Mucosa of descending colon (tissue), 3 donors: ENCODE measurements at regions not wholly inside any gene's neighbourhood (a gene's known extent, or its start where the extent isn't known, plus 50 kb on each side); places are given as distances from the start of the nearest gene placed in this dataset.

Source experiments
- ATAC-seq: fragments of 200-7000 bp; cut with Tn5 transposase; one replicate; pipeline ENCODE4 v1.9.1; 2020; ENCODE audit warnings: mild to moderate bottlenecking, moderate library complexity
- DNase-seq, 3 donors: peaks; one replicate each; pipeline ENCODE4 v3.0.0-alpha.2; 2020
- H3K36me3 ChIP-seq: fragments of 200-600 bp; one replicate; pipeline ENCODE4 v1.8.0; 2021; ENCODE audit warnings: low read depth, mild to moderate bottlenecking
- H3K4me1 ChIP-seq: fragments of 200-600 bp; one replicate; pipeline ENCODE4 v1.8.0; 2021; ENCODE audit warnings: low read depth, mild to moderate bottlenecking
- H3K4me3 ChIP-seq: fragments of 200-600 bp; one replicate; pipeline ENCODE4 v1.8.0; 2021; ENCODE audit warnings: mild to moderate bottlenecking
- H3K9me3 ChIP-seq: fragments of 200-600 bp; one replicate; pipeline ENCODE4 v1.8.0; 2021; ENCODE audit warnings: mild to moderate bottlenecking
- intact Hi-C, 2 donors: fragments of 100-400 bp; cut with DNase I in 1 of 2; cut with micrococcal nuclease in 1 of 2; formaldehyde crosslinking; loops; one replicate each; pipeline versions ENCODE4 v1.11.0 to v1.11.1; 2022; cut with DNase I, micrococcal nuclease
- TF ChIP-seq, protein P1 (sequence below): fragments of 200-600 bp; IDR thresholded peaks from one replicate; pipeline ENCODE4 v1.8.0; 2022; ENCODE audit warnings: antibody characterized with exemption, mild to moderate bottlenecking
- donor health status: DM: no; HTN: no; CAD: no; lungs with moderate emphysema.
- donor health status: DM: no; HTN: no; CAD: no.
- donor health status: DM: no; HTN: yes; CAD: no.

DNA sequence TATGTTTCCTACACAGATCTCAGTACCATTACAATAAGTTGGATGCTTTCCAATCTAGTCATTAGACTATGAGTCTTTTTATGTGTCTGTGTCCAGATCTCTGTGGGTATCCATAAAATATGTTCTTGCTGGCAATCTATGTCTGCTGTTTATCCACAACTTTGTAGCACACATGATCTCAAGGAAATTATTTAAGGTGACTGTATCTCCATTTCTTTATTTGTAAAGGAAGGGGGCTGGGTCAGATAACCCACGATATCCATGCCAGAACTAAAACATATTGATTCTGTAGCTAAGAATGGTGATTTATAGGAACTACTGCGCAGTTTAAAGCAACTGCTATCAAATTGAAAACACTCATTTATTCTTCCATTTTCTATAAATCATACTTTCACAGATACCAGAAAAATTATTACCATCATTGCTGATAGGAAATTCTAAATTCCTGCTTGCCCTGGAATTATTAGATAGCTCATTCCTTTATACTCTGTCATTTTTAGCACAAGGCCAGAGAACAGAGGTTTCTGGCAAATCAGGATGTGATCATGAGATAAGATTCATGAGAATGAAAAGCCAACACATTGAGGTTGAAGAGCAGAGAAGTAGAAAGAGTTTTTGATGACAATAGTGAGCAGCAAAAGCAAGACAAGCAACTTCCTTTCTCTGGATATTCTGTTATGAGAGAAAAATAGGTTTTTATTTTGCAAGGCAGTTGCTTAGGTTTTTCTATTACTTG, 851.4 kb upstream of the CITED2 start:
- intact Hi-C loops: no loop called here
- ATAC-seq: no peak
- no peaks in the 10 kb centered on the region for H3K4me1 ChIP-seq
- H3K36me3 ChIP-seq: no peaks in the 10 kb centered on the region
- TF ChIP-seq, protein P1, sequence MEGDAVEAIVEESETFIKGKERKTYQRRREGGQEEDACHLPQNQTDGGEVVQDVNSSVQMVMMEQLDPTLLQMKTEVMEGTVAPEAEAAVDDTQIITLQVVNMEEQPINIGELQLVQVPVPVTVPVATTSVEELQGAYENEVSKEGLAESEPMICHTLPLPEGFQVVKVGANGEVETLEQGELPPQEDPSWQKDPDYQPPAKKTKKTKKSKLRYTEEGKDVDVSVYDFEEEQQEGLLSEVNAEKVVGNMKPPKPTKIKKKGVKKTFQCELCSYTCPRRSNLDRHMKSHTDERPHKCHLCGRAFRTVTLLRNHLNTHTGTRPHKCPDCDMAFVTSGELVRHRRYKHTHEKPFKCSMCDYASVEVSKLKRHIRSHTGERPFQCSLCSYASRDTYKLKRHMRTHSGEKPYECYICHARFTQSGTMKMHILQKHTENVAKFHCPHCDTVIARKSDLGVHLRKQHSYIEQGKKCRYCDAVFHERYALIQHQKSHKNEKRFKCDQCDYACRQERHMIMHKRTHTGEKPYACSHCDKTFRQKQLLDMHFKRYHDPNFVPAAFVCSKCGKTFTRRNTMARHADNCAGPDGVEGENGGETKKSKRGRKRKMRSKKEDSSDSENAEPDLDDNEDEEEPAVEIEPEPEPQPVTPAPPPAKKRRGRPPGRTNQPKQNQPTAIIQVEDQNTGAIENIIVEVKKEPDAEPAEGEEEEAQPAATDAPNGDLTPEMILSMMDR: no peak
- DNase-seq: no peak
- H3K4me3 ChIP-seq: no peak overlapping the region
- H3K9me3 ChIP-seq: no peaks in the 10 kb centered on the region

DNA sequence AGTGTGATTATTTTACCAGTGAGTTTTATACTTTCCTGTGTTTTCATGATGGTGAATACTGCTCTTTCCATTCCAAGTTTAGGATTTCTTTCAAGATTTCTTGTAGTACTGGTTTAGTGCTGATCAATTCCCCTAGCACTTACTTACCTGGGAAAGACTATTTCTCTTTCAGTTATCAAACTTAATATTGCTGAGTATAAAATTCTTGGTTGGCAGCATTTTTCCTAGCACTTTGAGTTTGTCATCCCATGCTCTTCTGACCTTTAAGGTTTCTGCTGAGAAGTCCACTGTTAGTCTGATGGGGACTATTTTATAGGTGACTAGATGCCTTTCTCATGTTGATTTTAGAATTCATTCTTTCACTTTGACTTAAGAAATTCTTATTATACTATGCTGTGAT, 842.8 kb upstream of the CITED2 start:
- no peaks in the 10 kb centered on the region for H3K36me3 ChIP-seq
- no peaks in the 10 kb centered on the region for H3K4me1 ChIP-seq
- DNase-seq (no peak), ATAC-seq (no peak)
- intact Hi-C loops: no loop called here
- H3K9me3 ChIP-seq: peaks cover 20% of the 10 kb centered on the region
- TF ChIP-seq, protein P1: no peak
- no peak overlapping the region for H3K4me3 ChIP-seq

DNA sequence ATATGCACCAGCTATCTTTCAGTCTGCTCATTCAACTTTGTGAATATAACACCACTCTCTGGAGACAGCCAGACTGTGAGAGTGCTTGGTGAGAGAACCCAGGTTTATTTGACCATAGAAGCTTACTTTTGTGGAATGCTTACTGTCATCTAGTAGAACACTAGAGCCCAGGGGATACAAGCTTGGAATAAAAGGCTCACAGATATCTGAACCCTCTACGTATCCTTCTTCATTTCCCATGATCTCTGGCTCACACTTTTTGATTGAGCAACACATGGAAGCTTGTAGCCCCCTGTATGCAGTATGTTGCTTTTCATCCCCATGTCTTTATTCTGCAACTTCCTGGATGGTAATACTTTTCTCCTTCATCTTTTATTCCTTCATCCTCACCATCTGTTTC, 835.3 kb upstream of the CITED2 start:
- DNase-seq (no peak), ATAC-seq (no peak)
- Histone ChIP-seq H3K9me3 (no peaks in the 10 kb centered on the region), H3K4me3 (no peak overlapping the region), H3K36me3 (no peaks in the 10 kb centered on the region), H3K4me1 (no peaks in the 10 kb centered on the region)
- TF ChIP-seq, protein P1: no peak
- intact Hi-C loops: no loop called here

DNA sequence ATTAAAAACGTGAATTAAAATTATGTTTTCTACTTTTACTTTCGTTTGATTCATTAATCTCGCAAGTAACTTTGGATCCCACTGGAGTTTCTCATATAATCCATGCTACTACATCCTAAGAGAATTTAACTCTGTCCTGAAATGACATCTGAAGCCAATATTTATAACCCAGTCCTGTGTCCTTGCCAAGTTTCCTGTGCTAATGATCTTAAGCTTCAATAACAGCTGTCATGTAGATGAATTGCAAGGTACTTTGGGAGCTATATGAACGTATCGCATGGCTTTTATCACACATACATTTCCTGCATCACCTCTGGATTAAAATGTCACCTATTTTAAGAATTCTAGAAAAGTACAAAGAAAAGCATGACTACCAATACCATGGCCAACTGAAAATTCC, 833.8 kb upstream of the CITED2 start:
- H3K36me3 ChIP-seq: no peaks in the 10 kb centered on the region
- H3K4me3 ChIP-seq: no peak overlapping the region
- no peaks in the 10 kb centered on the region for H3K9me3 ChIP-seq
- TF ChIP-seq, protein P1: no peak
- no peaks in the 10 kb centered on the region for H3K4me1 ChIP-seq
- no peak for DNase-seq
- ATAC-seq: no peak
- intact Hi-C loops: no loop called here

DNA sequence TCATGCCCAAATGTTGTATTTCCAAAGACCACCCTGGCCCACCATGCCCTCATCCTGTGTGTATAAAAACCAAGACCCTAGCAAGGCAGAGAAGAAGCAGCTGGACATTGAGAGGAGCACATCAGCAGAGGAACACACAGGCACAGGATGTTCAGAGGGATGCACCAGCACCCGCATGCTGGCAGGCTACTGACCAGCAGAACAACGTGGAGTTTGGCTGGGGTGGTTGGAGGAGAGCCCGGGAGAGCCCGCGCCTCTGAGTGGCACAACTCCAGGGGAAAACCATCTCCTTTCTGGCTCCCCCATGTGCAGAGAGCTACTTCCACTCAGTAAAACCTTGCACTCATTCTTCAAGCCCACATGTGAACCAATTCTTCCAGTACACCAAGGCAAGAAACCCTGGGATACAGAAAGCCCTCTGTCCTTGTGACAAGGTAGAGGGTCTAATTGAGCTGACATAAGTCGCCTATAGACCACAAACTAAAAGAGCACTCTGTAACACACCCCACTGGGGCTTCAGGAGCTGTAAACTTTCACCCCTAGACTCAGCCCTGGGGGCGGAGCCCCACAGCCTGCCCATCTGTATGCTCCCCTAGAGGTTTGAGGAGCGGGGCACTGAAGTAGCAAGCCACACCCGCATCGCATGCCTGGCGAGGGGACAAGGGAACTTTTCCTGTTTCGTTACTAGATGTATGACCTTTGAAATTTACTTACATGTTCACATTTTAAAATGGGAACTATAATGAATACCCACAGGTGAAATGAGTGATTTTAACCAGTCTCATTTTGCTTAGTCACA, 831.5 kb upstream of the CITED2 start:
- no peak for ATAC-seq

More for the DNA sequence above, 831.5 kb upstream of the CITED2 start:
- DNase-seq: no peak
- no peaks in the 10 kb centered on the region for H3K9me3 ChIP-seq
- TF ChIP-seq, protein P1: no peak
- H3K4me3 ChIP-seq: no peak overlapping the region
- intact Hi-C loops: no loop called here
- no peaks in the 10 kb centered on the region for H3K36me3 ChIP-seq
- no peaks in the 10 kb centered on the region for H3K4me1 ChIP-seq
